HG02678 (cell line): ENCODE measurements at regions not wholly inside any gene's neighbourhood (a gene's known extent, or its start where the extent isn't known, plus 50 kb on each side); places are given as distances from the start of the nearest gene placed in this dataset.
A peak's percentile ranks its signal among the peaks of the same experiment; 100 is the strongest.

Source experiments
- ATAC-seq: cut with Tn5 transposase; IDR thresholded peaks from one replicate; pipeline ENCODE4 v1.9.1; 2021; ENCODE audit warnings: mild to moderate bottlenecking, moderate library complexity; ENCODE audit not compliant: unreplicated experiment

GRCh38 chr7:153370092-153370491 is 610.5 kb downstream of the ACTR3B start:
- ATAC-seq, result no peak

GRCh38 chr7:153380636-153381035 is 621.1 kb downstream of the ACTR3B start:
- no peak for ATAC-seq

GRCh38 chr7:153381275-153382040 is 621.9 kb downstream of the ACTR3B start:
- peak; percentile 65 for ATAC-seq

- ATAC-seq, result no peak
These were observed 623.1 kb downstream of the ACTR3B start for GRCh38 chr7:153382641-153383101.

GRCh38 chr7:153383781-153384180 is 624.2 kb downstream of the ACTR3B start:
- no peak for ATAC-seq

GRCh38 chr7:153385502-153385901 is 626.0 kb downstream of the ACTR3B start:
- ATAC-seq, result no peak

- no peak for ATAC-seq
These were observed 627.0 kb downstream of the ACTR3B start for GRCh38 chr7:153386556-153386955.

- no peak for ATAC-seq
These were observed 629.1 kb downstream of the ACTR3B start for GRCh38 chr7:153388611-153389010.

- ATAC-seq, result no peak
These were observed 629.7 kb downstream of the ACTR3B start for GRCh38 chr7:153389261-153389660.

GRCh38 chr7:153390955-153391354 is 631.4 kb downstream of the ACTR3B start:
- ATAC-seq, result no peak

- ATAC-seq, result no peak
These were observed 633.2 kb downstream of the ACTR3B start for GRCh38 chr7:153392726-153393125.

GRCh38 chr7:153393666-153394065 is 634.1 kb downstream of the ACTR3B start:
- ATAC-seq, result no peak

- no peak for ATAC-seq
These were observed 636.9 kb downstream of the ACTR3B start for GRCh38 chr7:153396475-153396874.

GRCh38 chr7:153397459-153397858 is 637.9 kb downstream of the ACTR3B start:
- ATAC-seq, result no peak

GRCh38 chr7:153397906-153398305 is 638.4 kb downstream of the ACTR3B start:
- no peak for ATAC-seq

- no peak for ATAC-seq
These were observed 638.8 kb downstream of the ACTR3B start for GRCh38 chr7:153398370-153398769.

- ATAC-seq, result no peak
These were observed 639.4 kb downstream of the ACTR3B start for GRCh38 chr7:153398789-153399553.

GRCh38 chr7:153399554-153399940 is 640.0 kb downstream of the ACTR3B start:
- no peak for ATAC-seq

GRCh38 chr7:153400735-153401593 is 641.4 kb downstream of the ACTR3B start:
- no peak for ATAC-seq

- no peak for ATAC-seq
These were observed 642.5 kb downstream of the ACTR3B start for GRCh38 chr7:153401795-153402720.
